Muscle layer of duodenum (tissue), 2 donors: ENCODE measurements at regions not wholly inside any gene's neighbourhood (a gene's known extent, or its start where the extent isn't known, plus 50 kb on each side); places are given as distances from the start of the nearest gene placed in this dataset.
"Not testable (repeated sequence)": the region's sequence is repeated elsewhere in the genome, so short reads cannot be mapped to it uniquely, and the experiment has no call there.

ENCODE experiments used
- H3K27ac ChIP-seq: one replicate; pipeline ENCODE4 v1.7.0; 2013; ENCODE audit warnings: mild to moderate bottlenecking, low read length
- H3K27me3 ChIP-seq: one replicate; pipeline ENCODE4 v1.7.0; 2013; ENCODE audit warnings: low read depth, mild to moderate bottlenecking, control low read depth, low read length
- H3K36me3 ChIP-seq, 2 donors: one replicate each; pipeline ENCODE4 v1.7.0; 2013; ENCODE audit warnings: low read length in 2 of 2, control low read depth in 1 of 2, mild to moderate bottlenecking in 1 of 2; ENCODE audit not compliant: insufficient read depth in 2 of 2, control insufficient read depth in 1 of 2
- H3K4me1 ChIP-seq, 2 donors: one replicate each; pipeline ENCODE4 v1.7.0; 2013; ENCODE audit warnings: low read length in 2 of 2, mild to moderate bottlenecking in 2 of 2, control low read depth in 1 of 2, moderate library complexity in 1 of 2; ENCODE audit not compliant: insufficient read depth in 2 of 2, control insufficient read depth in 1 of 2
- H3K4me3 ChIP-seq, 2 donors: one replicate each; pipeline ENCODE4 v1.7.0; 2013; ENCODE audit warnings: low read length in 2 of 2, low read depth in 1 of 2, mild to moderate bottlenecking in 1 of 2
- H3K9me3 ChIP-seq, 2 donors: one replicate each; pipeline ENCODE4 v1.7.0; 2013; ENCODE audit warnings: low read length in 2 of 2, control low read depth in 1 of 2, mild to moderate bottlenecking in 1 of 2; ENCODE audit not compliant: control insufficient read depth in 1 of 2
- donor health status: healthy.

- no peak overlapping the region for H3K27ac ChIP-seq
Observed at GRCh38 chr10:2584385-2584784, 483.0 kb upstream of the PFKP start.

GRCh38 chr10:2576892-2577291 is 490.5 kb upstream of the PFKP start:
- no peaks in the 10 kb centered on the region for H3K9me3 ChIP-seq
- H3K4me1 ChIP-seq, result no peaks in the 10 kb centered on the region
- no peak overlapping the region for H3K4me3 ChIP-seq
- H3K27ac ChIP-seq, result no peak overlapping the region
- no peaks in the 10 kb centered on the region for H3K36me3 ChIP-seq
- H3K27me3 ChIP-seq, result no peaks in the 10 kb centered on the region

More at GRCh38 chr10:2584385-2584784, 483.0 kb upstream of the PFKP start:
- Histone ChIP-seq H3K4me3 (no peak overlapping the region), H3K9me3 (no peaks in the 10 kb centered on the region), H3K4me1 (no peaks in the 10 kb centered on the region), H3K36me3 (no peaks in the 10 kb centered on the region), H3K27me3 (no peaks in the 10 kb centered on the region)

GRCh38 chr10:2575460-2575859 is 491.9 kb upstream of the PFKP start:
- Histone ChIP-seq H3K27ac (no peak overlapping the region), H3K9me3 (no peaks in the 10 kb centered on the region), H3K27me3 (no peaks in the 10 kb centered on the region), H3K36me3 (no peaks in the 10 kb centered on the region), H3K4me3 (no peak overlapping the region), H3K4me1 (no peaks in the 10 kb centered on the region)

- H3K27ac ChIP-seq, result no peak overlapping the region
- H3K9me3 ChIP-seq, result no peaks in the 10 kb centered on the region
- H3K27me3 ChIP-seq, result no peaks in the 10 kb centered on the region
- H3K4me3 ChIP-seq, result no peak overlapping the region
- H3K36me3 ChIP-seq, result no peaks in the 10 kb centered on the region
- no peaks in the 10 kb centered on the region for H3K4me1 ChIP-seq
Observed at GRCh38 chr10:2572611-2573010, 494.7 kb upstream of the PFKP start.

GRCh38 chr10:2556883-2557282 is 510.5 kb upstream of the PFKP start:
- no peaks in the 10 kb centered on the region for H3K27me3 ChIP-seq
- no peak overlapping the region for H3K4me3 ChIP-seq
- no peaks in the 10 kb centered on the region for H3K9me3 ChIP-seq
- H3K36me3 ChIP-seq, result no peaks in the 10 kb centered on the region
- H3K4me1 ChIP-seq, result no peaks in the 10 kb centered on the region
- no peak overlapping the region for H3K27ac ChIP-seq

GRCh38 chr10:2548071-2548470 is 519.3 kb upstream of the PFKP start:
- no peaks in the 10 kb centered on the region for H3K9me3 ChIP-seq
- H3K27me3 ChIP-seq, result no peaks in the 10 kb centered on the region
- H3K27ac ChIP-seq, result no peak overlapping the region
- no peaks in the 10 kb centered on the region for H3K4me1 ChIP-seq
- no peak overlapping the region for H3K4me3 ChIP-seq
- H3K36me3 ChIP-seq, result no peaks in the 10 kb centered on the region

GRCh38 chr10:2547606-2548005 is 519.7 kb upstream of the PFKP start:
- Histone ChIP-seq H3K36me3 (no peaks in the 10 kb centered on the region), H3K4me1 (no peaks in the 10 kb centered on the region), H3K9me3 (no peaks in the 10 kb centered on the region), H3K27ac (no peak overlapping the region), H3K27me3 (no peaks in the 10 kb centered on the region), H3K4me3 (no peak overlapping the region)

- not testable (repeated sequence) for H3K27ac ChIP-seq, H3K4me3 ChIP-seq, H3K9me3 ChIP-seq, H3K4me1 ChIP-seq, H3K27me3 ChIP-seq, H3K36me3 ChIP-seq
Observed at GRCh38 chr10:2546894-2547293, 520.5 kb upstream of the PFKP start.

GRCh38 chr10:2543974-2544373 is 523.4 kb upstream of the PFKP start:
- no peak overlapping the region for H3K4me3 ChIP-seq

GRCh38 chr10:2543142-2543886 is 524.0 kb upstream of the PFKP start:
- Histone ChIP-seq H3K4me3 (no peak overlapping the region), H3K27me3 (no peaks in the 10 kb centered on the region), H3K9me3 (no peaks in the 10 kb centered on the region), H3K27ac (no peak overlapping the region), H3K36me3 (no peaks in the 10 kb centered on the region), H3K4me1 (no peaks in the 10 kb centered on the region)

More at GRCh38 chr10:2543974-2544373, 523.4 kb upstream of the PFKP start:
- no peak overlapping the region for H3K27ac ChIP-seq
- no peaks in the 10 kb centered on the region for H3K27me3 ChIP-seq
- H3K4me1 ChIP-seq, result no peaks in the 10 kb centered on the region
- no peaks in the 10 kb centered on the region for H3K36me3 ChIP-seq
- no peaks in the 10 kb centered on the region for H3K9me3 ChIP-seq

GRCh38 chr10:2541176-2541575 is 526.2 kb upstream of the PFKP start:
- Histone ChIP-seq H3K9me3 (no peaks in the 10 kb centered on the region), H3K36me3 (no peaks in the 10 kb centered on the region), H3K27me3 (no peaks in the 10 kb centered on the region), H3K27ac (no peak overlapping the region), H3K4me3 (no peak overlapping the region), H3K4me1 (no peaks in the 10 kb centered on the region)

GRCh38 chr10:2529945-2530344 is 537.4 kb upstream of the PFKP start:
- no peaks in the 10 kb centered on the region for H3K36me3 ChIP-seq
- no peak overlapping the region for H3K27ac ChIP-seq
- no peak overlapping the region for H3K4me3 ChIP-seq
- H3K9me3 ChIP-seq, result no peaks in the 10 kb centered on the region
- no peaks in the 10 kb centered on the region for H3K27me3 ChIP-seq
- no peaks in the 10 kb centered on the region for H3K4me1 ChIP-seq
